Stimulated activated CD8-positive, alpha-beta memory T cell treated with anti-CD3 and anti-CD28 coated beads, Interleukin-4, amount 100 ng/mL, for 4 hours (primary cell): ENCODE measurements at regions not wholly inside any gene's neighbourhood (a gene's known extent, or its start where the extent isn't known, plus 50 kb on each side); places are given as distances from the start of the nearest gene placed in this dataset.

ENCODE experiments used
- DNase-seq, 2 donors: peaks; one replicate each; pipeline ENCODE4 v3.0.0-alpha.2; 2020; ENCODE audit warnings: low read depth in 2 of 2, low spot score in 1 of 2

GRCh38 chr2:15041429-15041837, 408.9 kb downstream of the LRATD1 start:
- DNase-seq = no peak

- no peak for DNase-seq
Observed at GRCh38 chr2:15042801-15043217, 410.3 kb downstream of the LRATD1 start.

- no peak for DNase-seq
Observed at GRCh38 chr2:15043336-15044058, 411.0 kb downstream of the LRATD1 start.

DNA sequence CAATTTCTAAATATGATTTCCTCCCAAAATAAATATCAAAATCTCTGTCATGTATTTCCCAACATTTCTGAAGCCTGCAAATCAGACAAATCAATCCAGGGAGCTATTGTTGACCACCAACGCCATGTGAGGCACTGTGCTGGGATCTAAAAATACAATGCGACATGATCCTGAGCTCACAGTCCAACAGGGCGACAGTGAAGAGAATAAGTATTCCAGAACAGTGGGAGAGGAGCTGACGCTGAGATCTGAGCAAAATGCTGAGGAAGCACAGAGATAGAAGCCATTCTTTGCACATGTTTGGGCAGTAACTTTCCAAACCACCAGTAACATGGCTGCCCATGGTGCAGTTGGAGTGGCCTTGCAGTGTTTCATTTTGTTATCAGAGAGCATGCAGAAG, 412.5 kb downstream of the LRATD1 start:
- no peak for DNase-seq

DNA sequence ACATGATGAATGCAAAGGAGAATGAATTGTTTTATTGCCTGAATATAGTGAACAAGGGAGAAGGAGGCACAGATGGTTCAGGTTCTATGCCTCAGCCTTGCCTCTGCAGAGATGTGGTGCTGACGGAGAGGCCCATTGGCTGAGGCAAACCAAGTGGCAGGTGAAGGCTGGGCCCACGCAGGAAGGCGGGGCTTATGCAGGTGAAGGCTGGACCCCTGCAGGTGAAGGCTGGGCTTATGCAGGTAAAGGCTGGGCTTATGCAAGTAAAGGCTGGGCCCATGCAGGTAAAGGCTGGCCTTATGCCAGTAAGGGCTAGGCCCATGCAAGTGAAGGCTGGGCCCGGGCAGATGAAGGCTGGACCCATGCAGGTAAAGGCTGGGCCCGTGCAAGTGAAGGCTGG, 414.7 kb downstream of the LRATD1 start:
- no peak for DNase-seq

GRCh38 chr2:15048000-15048399, 415.5 kb downstream of the LRATD1 start:
- no peak for DNase-seq

DNA sequence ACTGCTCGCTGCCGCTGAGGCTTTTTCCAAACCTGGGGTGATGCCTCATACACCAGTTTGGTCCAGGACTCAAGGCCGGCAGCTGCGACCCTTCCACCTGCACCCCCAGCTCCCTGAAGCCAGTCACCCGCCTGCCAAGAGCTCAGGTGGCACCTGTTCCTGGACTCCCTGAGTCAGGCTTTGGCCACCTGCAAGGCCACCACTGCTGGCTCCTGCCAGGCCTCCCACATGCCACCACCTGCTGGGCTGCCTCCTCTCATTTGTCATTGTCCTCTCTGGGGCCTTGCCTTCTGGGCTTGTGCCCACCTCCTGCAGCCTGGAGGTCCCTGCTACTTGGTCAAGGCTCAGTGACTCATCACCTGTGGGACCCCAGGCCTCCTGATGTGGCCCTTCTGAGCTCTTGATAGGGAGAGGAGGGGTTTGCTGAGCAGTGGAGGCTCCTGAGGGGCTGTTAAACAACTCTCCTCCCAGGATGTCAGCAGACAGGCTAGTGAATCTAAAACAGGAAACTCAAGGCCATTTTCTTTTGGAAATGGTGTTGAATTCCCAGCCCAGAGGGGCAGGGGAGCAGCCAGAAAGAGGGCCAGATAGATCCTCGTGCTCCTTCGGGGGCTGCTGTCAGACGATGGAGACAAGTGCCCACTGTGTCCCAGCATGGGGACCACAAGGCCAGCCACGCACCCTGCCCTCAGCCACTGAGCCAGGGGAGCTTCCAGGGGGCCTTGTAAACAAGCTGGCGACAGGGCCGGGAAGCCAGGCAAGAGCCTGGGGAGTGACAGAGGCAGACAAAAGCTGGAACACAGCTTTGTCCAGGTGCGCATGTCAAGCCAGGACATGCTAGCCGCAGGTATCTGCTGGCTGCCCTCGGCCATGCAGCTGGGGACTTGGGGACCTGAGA, 416.8 kb downstream of the LRATD1 start:
- DNase-seq = no peak

DNA sequence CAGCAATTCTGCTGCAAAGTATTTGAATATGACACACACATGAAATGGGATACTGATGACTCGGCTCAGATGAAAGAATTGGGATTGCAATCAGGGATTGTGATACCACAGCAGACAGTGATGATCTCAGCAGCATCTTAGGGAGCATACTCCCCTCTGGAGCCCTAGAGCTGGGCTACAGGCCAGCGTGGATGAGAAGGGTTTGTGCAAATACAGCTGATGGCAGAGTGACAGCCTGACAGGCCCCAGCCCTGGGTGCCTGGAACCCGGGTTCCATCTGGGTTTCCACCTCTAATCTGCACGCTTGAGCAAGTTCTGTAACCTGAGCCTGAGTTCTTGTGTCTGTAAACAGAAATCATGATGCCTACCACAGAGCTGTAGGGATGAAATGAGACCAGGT, 418.0 kb downstream of the LRATD1 start:
- DNase-seq = no peak

- DNase-seq = no peak
Observed at GRCh38 chr2:15053542-15053941, 421.0 kb downstream of the LRATD1 start.

DNA sequence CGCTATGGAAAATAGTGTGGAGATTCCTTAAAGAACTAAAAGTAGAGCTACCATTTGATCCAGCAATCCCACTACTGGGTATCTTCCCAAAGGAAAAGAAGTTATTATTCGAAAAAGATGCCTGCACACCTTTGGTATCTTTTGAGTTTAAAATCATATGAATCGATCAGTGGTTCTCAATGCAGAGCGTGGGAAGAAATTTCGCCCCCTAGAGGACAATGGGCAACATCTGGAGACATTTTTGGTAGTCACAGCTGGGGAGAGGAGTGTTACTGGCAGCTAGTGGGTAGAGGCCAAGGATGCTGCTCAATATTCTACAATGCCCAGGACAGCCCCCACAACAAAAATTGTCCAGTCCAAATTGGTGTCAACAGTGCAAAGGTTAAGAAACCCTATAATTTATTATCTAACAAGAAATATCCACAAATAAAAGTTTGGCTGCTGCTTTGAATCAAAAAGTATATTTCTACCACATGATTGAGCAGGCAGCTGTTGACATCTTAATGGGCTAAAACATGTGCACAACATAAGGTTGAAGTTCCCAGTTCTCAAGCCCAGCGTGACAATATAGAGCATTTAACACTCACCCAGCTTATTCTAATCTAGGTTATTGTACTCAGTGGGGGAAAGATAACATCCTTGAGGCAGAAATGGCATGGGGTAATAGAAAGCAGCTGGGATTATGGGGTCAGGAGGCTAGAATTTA, 425.7 kb downstream of the LRATD1 start:
- no peak for DNase-seq

DNA sequence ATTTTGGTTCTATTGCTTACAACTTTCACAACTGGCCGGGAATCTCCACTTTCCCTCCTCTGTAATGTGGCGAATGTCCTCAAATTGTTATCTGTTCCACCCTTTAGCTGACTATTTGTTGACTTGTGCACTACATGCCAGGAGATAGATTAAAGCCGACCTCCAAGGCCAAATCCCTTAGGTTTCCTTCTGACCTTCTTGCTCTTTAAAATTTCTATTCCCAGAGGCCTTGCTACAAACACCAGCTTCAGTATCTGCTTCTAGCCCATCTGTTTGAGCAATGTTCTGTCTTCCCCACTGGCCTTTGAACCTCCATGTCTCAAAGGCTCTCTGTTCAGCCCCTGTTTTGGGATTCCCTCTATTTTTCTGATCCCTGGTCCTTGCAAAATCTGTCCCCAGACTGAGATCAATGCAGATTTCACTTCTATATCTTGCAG, 426.2 kb downstream of the LRATD1 start:
- DNase-seq = no peak

DNA sequence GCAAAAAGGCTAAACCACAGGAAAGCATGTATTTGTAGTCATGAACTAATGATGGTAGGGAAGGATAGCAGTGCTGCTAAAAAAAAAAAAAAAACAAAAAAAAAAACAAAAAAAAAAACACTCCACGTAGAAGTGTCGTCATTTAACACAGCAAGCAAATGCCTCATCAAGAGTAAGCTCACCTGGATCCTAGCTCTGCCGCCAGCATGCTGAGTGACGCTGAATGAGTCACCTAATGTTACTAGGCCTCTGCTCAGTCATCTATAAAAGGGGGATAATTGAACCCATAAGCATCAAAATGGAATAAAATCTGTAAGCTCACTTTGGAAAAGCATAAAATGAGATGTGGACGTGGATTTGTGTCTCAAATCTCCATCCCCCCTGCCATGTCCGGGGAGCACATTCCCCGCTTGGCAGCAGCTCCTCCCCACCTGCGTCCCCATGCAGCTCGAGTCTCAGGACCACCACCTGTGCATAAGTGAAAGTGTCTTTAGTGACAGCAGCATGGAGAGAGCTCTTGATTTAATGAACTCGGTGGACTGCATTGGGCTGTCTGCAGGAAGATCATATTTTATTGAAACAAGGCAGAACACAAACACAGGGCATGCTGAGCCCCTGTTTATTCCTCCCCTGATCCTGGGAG, 427.5 kb downstream of the LRATD1 start:
- no peak for DNase-seq

DNA sequence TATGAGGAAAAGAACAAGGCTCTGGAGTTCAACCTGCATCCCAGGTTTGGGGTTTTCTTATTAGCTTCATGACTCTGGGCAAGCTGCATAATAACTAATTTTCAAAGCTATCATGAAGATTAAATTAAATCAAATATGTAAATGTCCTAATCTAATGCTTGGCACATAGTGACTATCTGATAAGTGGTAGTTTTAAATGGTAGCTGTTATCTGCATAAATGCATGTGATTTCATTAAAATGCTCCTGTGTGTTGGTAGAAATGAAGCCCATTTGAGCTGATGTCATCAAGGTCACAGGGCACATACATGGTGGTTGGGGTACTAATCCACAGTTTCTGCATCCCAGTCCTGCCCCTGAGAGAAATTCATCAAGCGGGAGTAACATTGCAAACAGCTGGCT, 428.8 kb downstream of the LRATD1 start:
- DNase-seq = no peak

- DNase-seq = no peak
Observed at GRCh38 chr2:15066138-15066537, 433.6 kb downstream of the LRATD1 start.

DNA sequence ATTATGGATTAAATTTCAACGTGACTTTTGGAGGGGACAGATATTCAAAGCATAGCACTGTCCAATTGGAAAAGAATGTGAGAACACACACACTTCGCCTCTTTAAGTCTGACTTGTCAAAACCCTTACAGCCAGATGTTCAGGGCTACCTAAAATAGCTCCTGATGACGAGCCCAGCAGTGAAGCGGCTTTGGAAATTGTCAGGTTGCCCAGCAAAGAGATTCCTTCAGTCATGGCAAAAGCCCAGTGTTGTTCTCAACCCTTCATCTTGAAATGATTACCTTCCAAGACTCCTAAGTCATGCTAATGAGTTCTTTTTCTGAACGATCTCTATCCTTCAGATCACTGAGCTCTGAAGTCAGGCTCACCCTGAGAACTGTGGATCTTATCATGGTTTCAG, 436.6 kb downstream of the LRATD1 start:
- no peak for DNase-seq

- DNase-seq = no peak
Observed at GRCh38 chr2:15072836-15073235, 440.3 kb downstream of the LRATD1 start.

- no peak for DNase-seq
Observed at GRCh38 chr2:15073664-15074063, 441.1 kb downstream of the LRATD1 start.

DNA sequence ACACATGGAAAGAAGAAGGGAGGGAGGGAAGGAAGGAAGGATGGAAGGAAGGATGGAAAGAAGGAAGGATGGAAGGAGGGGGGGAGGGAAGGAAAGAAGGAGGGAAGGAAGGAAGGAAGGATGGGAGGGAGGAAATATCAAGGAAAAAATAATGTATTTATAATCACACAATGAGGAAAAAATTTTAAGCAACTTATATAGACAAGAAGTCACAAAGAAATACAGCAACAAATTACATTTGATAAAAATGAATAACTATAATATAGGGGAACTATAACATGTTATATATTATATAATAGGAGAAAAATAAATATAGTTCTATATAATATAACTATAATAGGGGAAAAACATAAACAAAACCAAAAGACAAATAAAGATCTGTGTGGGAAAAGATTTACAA, 441.8 kb downstream of the LRATD1 start:
- no peak for DNase-seq

GRCh38 chr2:15074751-15075700, 442.5 kb downstream of the LRATD1 start:
- no peak for DNase-seq

- DNase-seq = no peak
Observed at GRCh38 chr2:15076668-15077067, 444.2 kb downstream of the LRATD1 start.
